ENCODE measurements at regions not wholly inside any gene's neighbourhood (a gene's known extent, or its start where the extent isn't known, plus 50 kb on each side); places are given as distances from the start of the nearest gene placed in this dataset.

DNA sequence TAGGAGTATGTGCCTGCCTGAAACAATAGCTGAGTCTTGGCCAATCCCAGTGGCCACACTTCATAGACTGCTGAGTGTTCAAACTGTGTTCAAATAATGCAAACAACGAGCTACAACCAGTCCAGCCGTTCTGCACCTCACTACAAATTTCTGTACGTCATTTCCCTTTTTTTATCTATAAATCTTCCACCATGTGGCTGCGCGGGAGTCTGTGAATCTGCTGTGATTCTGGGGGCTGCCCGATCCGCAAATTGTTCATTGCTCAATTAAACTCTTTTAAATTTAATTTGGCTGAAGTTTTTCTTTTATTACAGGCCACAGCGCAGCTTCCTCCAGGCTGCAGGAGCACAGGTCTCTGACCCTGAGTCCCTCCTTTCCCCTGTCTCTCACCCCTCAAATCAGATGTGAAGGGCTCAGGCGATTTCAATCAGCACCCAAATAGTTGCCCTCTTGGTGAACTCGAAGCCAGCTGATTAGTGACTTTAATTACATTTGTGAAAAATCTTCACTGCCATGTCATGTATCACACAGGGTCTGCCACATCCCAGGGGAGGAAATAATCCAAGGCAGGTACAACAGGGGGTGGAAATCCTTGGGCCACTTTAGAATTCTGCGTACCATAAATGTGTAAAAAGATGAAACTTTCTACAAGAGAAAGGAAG lies 145.6 kb downstream of the NDUFA10 start:
- TF ChIP-seq POLR2A (IDR thresholded peaks at IDR 0.05), result no peak
- TF ChIP-seq, protein P1, sequence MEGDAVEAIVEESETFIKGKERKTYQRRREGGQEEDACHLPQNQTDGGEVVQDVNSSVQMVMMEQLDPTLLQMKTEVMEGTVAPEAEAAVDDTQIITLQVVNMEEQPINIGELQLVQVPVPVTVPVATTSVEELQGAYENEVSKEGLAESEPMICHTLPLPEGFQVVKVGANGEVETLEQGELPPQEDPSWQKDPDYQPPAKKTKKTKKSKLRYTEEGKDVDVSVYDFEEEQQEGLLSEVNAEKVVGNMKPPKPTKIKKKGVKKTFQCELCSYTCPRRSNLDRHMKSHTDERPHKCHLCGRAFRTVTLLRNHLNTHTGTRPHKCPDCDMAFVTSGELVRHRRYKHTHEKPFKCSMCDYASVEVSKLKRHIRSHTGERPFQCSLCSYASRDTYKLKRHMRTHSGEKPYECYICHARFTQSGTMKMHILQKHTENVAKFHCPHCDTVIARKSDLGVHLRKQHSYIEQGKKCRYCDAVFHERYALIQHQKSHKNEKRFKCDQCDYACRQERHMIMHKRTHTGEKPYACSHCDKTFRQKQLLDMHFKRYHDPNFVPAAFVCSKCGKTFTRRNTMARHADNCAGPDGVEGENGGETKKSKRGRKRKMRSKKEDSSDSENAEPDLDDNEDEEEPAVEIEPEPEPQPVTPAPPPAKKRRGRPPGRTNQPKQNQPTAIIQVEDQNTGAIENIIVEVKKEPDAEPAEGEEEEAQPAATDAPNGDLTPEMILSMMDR (IDR thresholded peaks at IDR 0.05), result no peak
